HCT116 (cell line): ENCODE measurements at regions not wholly inside any gene's neighbourhood (a gene's known extent, or its start where the extent isn't known, plus 50 kb on each side); places are given as distances from the start of the nearest gene placed in this dataset.

ENCODE experiments used
- ATAC-seq: fragments of 200-7000 bp; cut with Tn5 transposase; 2 replicates; pipeline ENCODE4 v1.9.1; 2020; ENCODE audit warnings: mild to moderate bottlenecking, moderate library complexity
- BruUV-seq: library from RNA; stranded (reverse); fragments of 400-500 nt; replicated peaks from 2 replicates; lab custom pipeline; 2021; lab: Mats Ljungman, UMichigan
- CTCF ChIA-PET: fragments of 300-600 bp; sonication (Branson Sonifier 250); formaldehyde crosslinking; loops from one replicate; lab custom pipeline; 2021; ENCODE audit warnings: antibody characterized with exemption; lab: Charles Lee
- POLR2A ChIA-PET: fragments of 300-600, 350-600 bp; sonication (Branson Sonifier 250); formaldehyde crosslinking; loops from one replicate; lab custom pipeline; 2021; ENCODE audit warnings: antibody characterized with exemption; lab: Charles Lee
- RAD21 ChIA-PET, 2 experiments: fragments of 300-600 bp; sonication (Branson Sonifier 250); formaldehyde crosslinking; loops; one replicate each; lab custom pipeline; 2023; ENCODE audit warnings: low total read pairs in 2 of 2; ENCODE audit not compliant: uncharacterized antibody in 2 of 2, unreplicated experiment in 2 of 2, low non-redundant PET in 1 of 2; lab: Charles Lee
- DNase-seq: peaks from one replicate; pipeline ENCODE4 v3.0.0-alpha.2; 2010; ENCODE audit warnings: low read depth, low spot score
- H2AFZ ChIP-seq: fragments of 200-600 bp; shearing (Covaris generic), sonication (generic); 2 replicates; pipeline ENCODE4 v1.6.1; 2017; ENCODE audit warnings: low read depth, mixed run types, mixed read lengths, antibody characterized with exemption, low read length; ENCODE audit not compliant: poor library complexity, severe bottlenecking
- H3K27ac ChIP-seq: 2 replicates; pipeline ENCODE4 v1.5.1; 2012; ENCODE audit warnings: low read depth, low read length
- H3K27me3 ChIP-seq: fragments of 200-600 bp; sonication (generic); 2 replicates; pipeline ENCODE4 v1.6.1; 2016; ENCODE audit warnings: mixed run types, low read length, mixed read lengths; ENCODE audit not compliant: insufficient read depth
- H3K36me3 ChIP-seq, 2 experiments: fragments of 200-500 bp in 1 of 2; fragments of 200-600 bp in 1 of 2; sonication (Bioruptor generic) in 1 of 2; sonication (generic) in 1 of 2; 2 replicates each; pipeline versions ENCODE4 v1.5.1 to v1.6.1; 2014 to 2016; ENCODE audit warnings: low read length in 2 of 2, inconsistent platforms in 1 of 2, mixed read lengths in 1 of 2, mixed run types in 1 of 2; ENCODE audit not compliant: insufficient read depth in 2 of 2, control insufficient read depth in 1 of 2
- H3K4me1 ChIP-seq, 2 experiments: fragments of 200-600 bp in 1 of 2; sonication (generic) in 1 of 2; 2 replicates each; pipeline versions ENCODE4 v1.5.1 to v1.6.1; 2012 to 2017; ENCODE audit warnings: low read length in 2 of 2, inconsistent platforms in 1 of 2, mild to moderate bottlenecking in 1 of 2, mixed read lengths in 1 of 2, mixed run types in 1 of 2, moderate library complexity in 1 of 2; ENCODE audit not compliant: insufficient read depth in 2 of 2, control insufficient read depth in 1 of 2
- H3K4me2 ChIP-seq: fragments of 200-600 bp; sonication (generic); 2 replicates; pipeline ENCODE4 v1.6.1; 2017; ENCODE audit warnings: mixed run types, low read length, mixed read lengths
- H3K4me3 ChIP-seq, 2 experiments: fragments of 200-600 bp in 1 of 2; sonication (generic) in 1 of 2; replicated peaks in 1 of 2; 2 replicates each; pipeline ENCODE4 v1.5.1; 2011 to 2016; ENCODE audit warnings: low read length in 2 of 2, control low read depth in 1 of 2, low read depth in 1 of 2, mild to moderate bottlenecking in 1 of 2, mixed read lengths in 1 of 2, mixed run types in 1 of 2
- H3K79me2 ChIP-seq: fragments of 200-600 bp; sonication (generic); 2 replicates; pipeline ENCODE4 v1.6.1; 2017; ENCODE audit warnings: mild to moderate bottlenecking, mixed run types, low read length, moderate library complexity, mixed read lengths; ENCODE audit not compliant: insufficient read depth
- H3K9ac ChIP-seq: fragments of 200-600 bp; sonication (generic); 2 replicates; pipeline ENCODE4 v1.6.1; 2016; ENCODE audit warnings: low read length, mixed read lengths
- H3K9me2 ChIP-seq: fragments of 200-600 bp; sonication (generic), shearing (Covaris generic); 2 replicates; pipeline ENCODE4 v1.6.1; 2017; ENCODE audit warnings: mixed run types, mild to moderate bottlenecking, moderate library complexity; ENCODE audit not compliant: insufficient read depth
- H3K9me3 ChIP-seq, 2 experiments: fragments of 200-500 bp in 1 of 2; fragments of 200-600 bp in 1 of 2; sonication (Bioruptor generic) in 1 of 2; sonication (generic) in 1 of 2; 2 replicates each; pipeline ENCODE4 v1.6.1; 2014 to 2017; ENCODE audit warnings: low read length in 2 of 2, mixed read lengths in 2 of 2, inconsistent platforms in 1 of 2, low read depth in 1 of 2, mild to moderate bottlenecking in 1 of 2, mixed run types in 1 of 2, moderate library complexity in 1 of 2; ENCODE audit not compliant: control insufficient read depth in 1 of 2, insufficient read depth in 1 of 2
- H4K20me1 ChIP-seq: fragments of 200-600 bp; sonication (generic), shearing (Covaris generic); 2 replicates; pipeline ENCODE4 v1.6.1; 2017; ENCODE audit warnings: mixed run types, mild to moderate bottlenecking, moderate library complexity; ENCODE audit not compliant: insufficient read depth
- ATF3 ChIP-seq: IDR thresholded peaks from 2 replicates; pipeline ENCODE4 v1.6.1; 2012
- CBX3 ChIP-seq: IDR thresholded peaks from 2 replicates; pipeline ENCODE4 v1.6.1; 2012; ENCODE audit warnings: low read depth
- CEBPB ChIP-seq: IDR thresholded peaks from 2 replicates; pipeline ENCODE4 v1.6.1; 2012; ENCODE audit warnings: low read depth
- EGR1 ChIP-seq: IDR thresholded peaks from 2 replicates; pipeline ENCODE4 v1.6.1; 2012; ENCODE audit warnings: low read depth
- ELF1 ChIP-seq: IDR thresholded peaks from 2 replicates; pipeline ENCODE4 v1.6.1; 2012; ENCODE audit warnings: low read depth, borderline replicate concordance
- EZH2phosphoT487 ChIP-seq: fragments of 200-600 bp; IDR thresholded peaks from 2 replicates; pipeline ENCODE4 v1.6.1; 2018; ENCODE audit warnings: antibody characterized with exemption, borderline replicate concordance
- FOSL1 ChIP-seq: IDR thresholded peaks from 2 replicates; pipeline ENCODE4 v1.6.1; 2012; ENCODE audit warnings: low read depth
- POLR2AphosphoS5 ChIP-seq: IDR thresholded peaks from 2 replicates; pipeline ENCODE4 v1.6.1; 2011; ENCODE audit warnings: mild to moderate bottlenecking, low read depth, low read length, moderate library complexity
- SP1 ChIP-seq: IDR thresholded peaks from 2 replicates; pipeline ENCODE4 v1.6.1; 2012; ENCODE audit warnings: low read depth
- YY1 ChIP-seq: IDR thresholded peaks from 2 replicates; pipeline ENCODE4 v1.6.1; 2011; ENCODE audit warnings: low read length, low read depth, moderate library complexity, mild to moderate bottlenecking; ENCODE audit not compliant: insufficient replicate concordance; ENCODE audit errors: extremely low read depth
- ZFX ChIP-seq: fragments of 450-650 bp; IDR thresholded peaks from 2 replicates; pipeline ENCODE4 v1.6.1; 2017
- ZNF274 ChIP-seq: fragments of 200-500 bp; sonication (Bioruptor generic); IDR thresholded peaks from 2 replicates; pipeline ENCODE4 v1.6.1; 2014; ENCODE audit warnings: mild to moderate bottlenecking, low read depth, low read length, inconsistent platforms
- intact Hi-C: fragments of 100-400 bp; cut with micrococcal nuclease; formaldehyde crosslinking; loops from 2 replicates; pipeline ENCODE4 v1.10.0; 2022
- TF ChIP-seq, protein P1 (sequence below): IDR thresholded peaks from 2 replicates; pipeline ENCODE4 v1.6.1; 2012; ENCODE audit warnings: low read depth
- TF ChIP-seq, protein P2 (sequence below), 3 experiments: fragments of 200-600 bp in 1 of 3; sonication (generic) in 1 of 3; IDR thresholded peaks in 2 of 3; conservative IDR thresholded peaks in 1 of 3; 2 replicates each; pipeline ENCODE4 v1.5.1; 2012 to 2017; ENCODE audit warnings: low read depth in 2 of 3, low read length in 2 of 3, antibody characterized with exemption in 1 of 3, borderline replicate concordance in 1 of 3, control low read depth in 1 of 3, mild to moderate bottlenecking in 1 of 3, mixed read lengths in 1 of 3, mixed run types in 1 of 3, moderate library complexity in 1 of 3; ENCODE audit not compliant: insufficient read depth in 1 of 3
- TF ChIP-seq, protein P3 (sequence below): IDR thresholded peaks from 2 replicates; pipeline ENCODE4 v1.6.1; 2012
- TF ChIP-seq, protein P4 (sequence below): IDR thresholded peaks from 2 replicates; pipeline ENCODE4 v1.6.1; 2011; ENCODE audit warnings: mild to moderate bottlenecking, low read length, moderate library complexity; ENCODE audit not compliant: insufficient replicate concordance; ENCODE audit errors: extremely low read depth

- no peaks in the 10 kb centered on the region for H3K36me3 ChIP-seq
- BruUV-seq, result no TSS peak
- peaks cover 18 to 45% of the 10 kb centered on the region in 2 experiments; a peak in 2 of 4 replicates for H3K9me3 ChIP-seq
- H3K4me1 ChIP-seq, result no peaks in the 10 kb centered on the region
- no peaks in the 10 kb centered on the region for H3K79me2 ChIP-seq
- no peaks in the 10 kb centered on the region for H3K27me3 ChIP-seq
- POLR2A ChIA-PET, result no interaction called here
- no peak for DNase-seq
- intact Hi-C loops, result no loop called here
- H3K9me2 ChIP-seq, result no peaks in the 10 kb centered on the region
- CTCF ChIA-PET, result no interaction called here
- no peak for ATAC-seq
- no peak overlapping the region for H3K9ac ChIP-seq
- no peak overlapping the region for H3K4me2 ChIP-seq
- no peak overlapping the region for H3K4me3 ChIP-seq
- H2AFZ ChIP-seq, result no peak overlapping the region
- no peak overlapping the region for H3K27ac ChIP-seq
- H4K20me1 ChIP-seq, result no peaks in the 10 kb centered on the region
- no peak for TF ChIP-seq POLR2AphosphoS5
- TF ChIP-seq SP1, result no peak
- no peak for TF ChIP-seq ZNF274
- no peak for TF ChIP-seq YY1
- TF ChIP-seq FOSL1, result no peak
- TF ChIP-seq, protein P1, sequence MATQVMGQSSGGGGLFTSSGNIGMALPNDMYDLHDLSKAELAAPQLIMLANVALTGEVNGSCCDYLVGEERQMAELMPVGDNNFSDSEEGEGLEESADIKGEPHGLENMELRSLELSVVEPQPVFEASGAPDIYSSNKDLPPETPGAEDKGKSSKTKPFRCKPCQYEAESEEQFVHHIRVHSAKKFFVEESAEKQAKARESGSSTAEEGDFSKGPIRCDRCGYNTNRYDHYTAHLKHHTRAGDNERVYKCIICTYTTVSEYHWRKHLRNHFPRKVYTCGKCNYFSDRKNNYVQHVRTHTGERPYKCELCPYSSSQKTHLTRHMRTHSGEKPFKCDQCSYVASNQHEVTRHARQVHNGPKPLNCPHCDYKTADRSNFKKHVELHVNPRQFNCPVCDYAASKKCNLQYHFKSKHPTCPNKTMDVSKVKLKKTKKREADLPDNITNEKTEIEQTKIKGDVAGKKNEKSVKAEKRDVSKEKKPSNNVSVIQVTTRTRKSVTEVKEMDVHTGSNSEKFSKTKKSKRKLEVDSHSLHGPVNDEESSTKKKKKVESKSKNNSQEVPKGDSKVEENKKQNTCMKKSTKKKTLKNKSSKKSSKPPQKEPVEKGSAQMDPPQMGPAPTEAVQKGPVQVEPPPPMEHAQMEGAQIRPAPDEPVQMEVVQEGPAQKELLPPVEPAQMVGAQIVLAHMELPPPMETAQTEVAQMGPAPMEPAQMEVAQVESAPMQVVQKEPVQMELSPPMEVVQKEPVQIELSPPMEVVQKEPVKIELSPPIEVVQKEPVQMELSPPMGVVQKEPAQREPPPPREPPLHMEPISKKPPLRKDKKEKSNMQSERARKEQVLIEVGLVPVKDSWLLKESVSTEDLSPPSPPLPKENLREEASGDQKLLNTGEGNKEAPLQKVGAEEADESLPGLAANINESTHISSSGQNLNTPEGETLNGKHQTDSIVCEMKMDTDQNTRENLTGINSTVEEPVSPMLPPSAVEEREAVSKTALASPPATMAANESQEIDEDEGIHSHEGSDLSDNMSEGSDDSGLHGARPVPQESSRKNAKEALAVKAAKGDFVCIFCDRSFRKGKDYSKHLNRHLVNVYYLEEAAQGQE, result no peak
- no peak for TF ChIP-seq EZH2phosphoT487
- TF ChIP-seq, protein P2, sequence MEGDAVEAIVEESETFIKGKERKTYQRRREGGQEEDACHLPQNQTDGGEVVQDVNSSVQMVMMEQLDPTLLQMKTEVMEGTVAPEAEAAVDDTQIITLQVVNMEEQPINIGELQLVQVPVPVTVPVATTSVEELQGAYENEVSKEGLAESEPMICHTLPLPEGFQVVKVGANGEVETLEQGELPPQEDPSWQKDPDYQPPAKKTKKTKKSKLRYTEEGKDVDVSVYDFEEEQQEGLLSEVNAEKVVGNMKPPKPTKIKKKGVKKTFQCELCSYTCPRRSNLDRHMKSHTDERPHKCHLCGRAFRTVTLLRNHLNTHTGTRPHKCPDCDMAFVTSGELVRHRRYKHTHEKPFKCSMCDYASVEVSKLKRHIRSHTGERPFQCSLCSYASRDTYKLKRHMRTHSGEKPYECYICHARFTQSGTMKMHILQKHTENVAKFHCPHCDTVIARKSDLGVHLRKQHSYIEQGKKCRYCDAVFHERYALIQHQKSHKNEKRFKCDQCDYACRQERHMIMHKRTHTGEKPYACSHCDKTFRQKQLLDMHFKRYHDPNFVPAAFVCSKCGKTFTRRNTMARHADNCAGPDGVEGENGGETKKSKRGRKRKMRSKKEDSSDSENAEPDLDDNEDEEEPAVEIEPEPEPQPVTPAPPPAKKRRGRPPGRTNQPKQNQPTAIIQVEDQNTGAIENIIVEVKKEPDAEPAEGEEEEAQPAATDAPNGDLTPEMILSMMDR (IDR thresholded peaks at IDR 0.05 in 2 of 3, conservative IDR thresholded peaks at IDR 0.05 in 1 of 3; ENCODE audit: borderline replicate concordance in 1 of 3, insufficient read depth in 1 of 3, low read depth in 2 of 3, low read length in 2 of 3), result no peak
- TF ChIP-seq CEBPB, result no peak
- TF ChIP-seq ATF3, result no peak
- TF ChIP-seq ELF1, result no peak
- TF ChIP-seq ZFX, result no peak
- no peak for TF ChIP-seq CBX3
- TF ChIP-seq, protein P3, sequence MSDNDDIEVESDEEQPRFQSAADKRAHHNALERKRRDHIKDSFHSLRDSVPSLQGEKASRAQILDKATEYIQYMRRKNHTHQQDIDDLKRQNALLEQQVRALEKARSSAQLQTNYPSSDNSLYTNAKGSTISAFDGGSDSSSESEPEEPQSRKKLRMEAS, result no peak
- TF ChIP-seq, protein P4, sequence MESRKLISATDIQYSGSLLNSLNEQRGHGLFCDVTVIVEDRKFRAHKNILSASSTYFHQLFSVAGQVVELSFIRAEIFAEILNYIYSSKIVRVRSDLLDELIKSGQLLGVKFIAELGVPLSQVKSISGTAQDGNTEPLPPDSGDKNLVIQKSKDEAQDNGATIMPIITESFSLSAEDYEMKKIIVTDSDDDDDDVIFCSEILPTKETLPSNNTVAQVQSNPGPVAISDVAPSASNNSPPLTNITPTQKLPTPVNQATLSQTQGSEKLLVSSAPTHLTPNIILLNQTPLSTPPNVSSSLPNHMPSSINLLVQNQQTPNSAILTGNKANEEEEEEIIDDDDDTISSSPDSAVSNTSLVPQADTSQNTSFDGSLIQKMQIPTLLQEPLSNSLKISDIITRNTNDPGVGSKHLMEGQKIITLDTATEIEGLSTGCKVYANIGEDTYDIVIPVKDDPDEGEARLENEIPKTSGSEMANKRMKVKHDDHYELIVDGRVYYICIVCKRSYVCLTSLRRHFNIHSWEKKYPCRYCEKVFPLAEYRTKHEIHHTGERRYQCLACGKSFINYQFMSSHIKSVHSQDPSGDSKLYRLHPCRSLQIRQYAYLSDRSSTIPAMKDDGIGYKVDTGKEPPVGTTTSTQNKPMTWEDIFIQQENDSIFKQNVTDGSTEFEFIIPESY, result no peak
- TF ChIP-seq EGR1, result no peak
- RAD21 ChIA-PET, result no interaction called here
Measured at GRCh38 chr21:27268290-27268689, 301.4 kb upstream of the ADAMTS5 start.
